ENCODE measurements at regions not wholly inside any gene's neighbourhood (a gene's known extent, or its start where the extent isn't known, plus 50 kb on each side); places are given as distances from the start of the nearest gene placed in this dataset.

GRCh38 chr10:3452173-3452626 lies 279.6 kb upstream of the PITRM1 start (continued):
- no peak; the same call in 1 of the 2 replicates for TF ChIP-seq FOS (IDR thresholded peaks at IDR 0.05; ENCODE audit: low read depth, low read length)

- Histone ChIP-seq H2BK120ac (ENCODE audit: low read depth, low read length) (peak overlapping the region; percentile 77), H3K4me1 (ENCODE audit: control insufficient read depth, insufficient read depth, low read length) (peaks cover 13% of the 10 kb centered on the region), H4K20me1 (ENCODE audit: insufficient read depth, low read length) (no peaks in the 10 kb centered on the region), H3K27me3 (ENCODE audit: control insufficient read depth, insufficient read depth, low read length) (no peaks in the 10 kb centered on the region), H2BK15ac (ENCODE audit: low read depth, low read length) (peak overlapping the region; percentile 93), H3K14ac (replicated peaks; ENCODE audit: low read depth, low read length) (peak overlapping the region; percentile 90), H3K27ac (ENCODE audit: insufficient read depth, low read length) (peak overlapping the region; percentile 91), H2BK5ac (ENCODE audit: low read depth, low read length, poor library complexity, severe bottlenecking) (peak overlapping the region; percentile 94), H3K23ac (ENCODE audit: low read depth, low read length) (peak overlapping the region; percentile 82), H3K4me2 (ENCODE audit: low read depth, low read length) (peak overlapping the region; percentile 75; the same call in 1 of the 2 replicates), H2BK20ac (ENCODE audit: low read depth, low read length) (peak overlapping the region; percentile 91), H3K36me3 (ENCODE audit: control insufficient read depth, insufficient read depth, low read length) (no peaks in the 10 kb centered on the region), H3K79me1 (ENCODE audit: low read depth in 1 of 2, low read length in 2 of 2) (no peaks in the 10 kb centered on the region), H3K4me3 (ENCODE audit: insufficient read depth, low read depth, low read length) (no peak overlapping the region), H4K8ac (ENCODE audit: low read depth in 2 of 2, low read length in 2 of 2) (peak overlapping the region; percentile 44 to 65), H4K5ac (ENCODE audit: low read depth, low read length) (peak overlapping the region; percentile 66), H2AK9ac (replicated peaks; ENCODE audit: low read depth, low read length, poor library complexity) (peak overlapping the region; percentile 80), H3K9me1 (ENCODE audit: insufficient read depth, low read length) (peaks cover 11% of the 10 kb centered on the region), H3K9me3 (ENCODE audit: control insufficient read depth, insufficient read depth, low read length) (no peaks in the 10 kb centered on the region), H3K4ac (ENCODE audit: low read depth, low read length) (peak overlapping the region; percentile 91), H3K56ac (ENCODE audit: extremely low read depth, insufficient read depth, low read length) (peak overlapping the region; percentile 64), H2AK5ac (ENCODE audit: low read depth, low read length) (peak overlapping the region; percentile 97), H4K91ac (ENCODE audit: insufficient read depth, low read depth, low read length) (peak overlapping the region; percentile 92), H2AFZ (replicated peaks; ENCODE audit: low read length, poor library complexity) (peak overlapping the region; percentile 66), H3K18ac (ENCODE audit: low read depth, low read length) (peak overlapping the region; percentile 78), H3K9ac (ENCODE audit: low read depth, low read length) (peak overlapping the region; percentile 68)
- no peak for DNase-seq
- in situ Hi-C loops (cut with MboI; ENCODE audit: low sequenced_read_pairs) = no loop called here
- POLR2A ChIA-PET (ENCODE audit: unreplicated experiment) = no interaction called here
- no TSS peak for BruUV-seq (replicated peaks)
- no CpG with 5 or more reads among the region's 4 CpGs for WGBS, 2 experiments (ENCODE audit: extremely low coverage in 2 of 2, insufficient read length in 1 of 2)
- intact Hi-C loops (cut with micrococcal nuclease) = loop anchor here (1.0 to 5.0 kb wide), 10 partner anchors 17 to 1321 kb away; no protein-coding TSS in a partner anchor
- dilution Hi-C loops (cut with HindIII; ENCODE audit: low sequenced_read_pairs, unreplicated experiment) = no loop called here
- CTCF ChIA-PET = interaction anchor here (0.8 to 1.7 kb wide), 5 partner anchors 8 to 77 kb away, joined by 3 to 5 read pairs (median 3); no protein-coding TSS in a partner anchor
- ATAC-seq (ENCODE audit: low read depth) = peak; percentile 64
- peak; percentile 48 for TF ChIP-seq CEBPB (IDR thresholded peaks at IDR 0.05; ENCODE audit: low read depth, low read length)
- TF ChIP-seq CTCF (conservative IDR thresholded peaks at IDR 0.05; ENCODE audit: low read depth, low read length) = no peak
Measured at GRCh38 chr10:3451516-3452172, 279.1 kb upstream of the PITRM1 start.
